ENCODE measurements at regions not wholly inside any gene's neighbourhood (a gene's known extent, or its start where the extent isn't known, plus 50 kb on each side); places are given as distances from the start of the nearest gene placed in this dataset.
"Not testable (repeated sequence)": the region's sequence is repeated elsewhere in the genome, so short reads cannot be mapped to it uniquely, and the experiment has no call there.

DNA sequence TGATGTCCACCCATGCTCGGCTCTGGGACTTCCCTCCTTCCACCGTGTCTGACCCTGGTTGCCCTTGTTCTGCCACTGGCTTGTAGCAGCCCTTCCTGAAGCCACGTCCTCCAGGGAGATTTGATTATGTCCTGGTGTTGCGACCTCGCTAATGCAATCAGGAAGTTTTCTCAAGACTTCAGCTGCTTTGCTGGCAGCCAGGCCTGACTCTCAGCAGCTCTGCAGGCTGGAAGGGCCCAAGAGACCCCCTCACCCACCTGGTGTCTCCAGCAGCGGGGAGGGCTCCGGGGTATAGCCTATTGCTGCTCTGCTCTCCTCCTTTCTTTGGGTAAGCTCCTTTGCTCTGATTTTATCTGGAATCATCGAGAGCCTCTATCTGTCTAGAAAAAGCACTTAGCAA, 2882.8 kb downstream of the RPIA start:
- not testable (repeated sequence) for DNase-seq

DNA sequence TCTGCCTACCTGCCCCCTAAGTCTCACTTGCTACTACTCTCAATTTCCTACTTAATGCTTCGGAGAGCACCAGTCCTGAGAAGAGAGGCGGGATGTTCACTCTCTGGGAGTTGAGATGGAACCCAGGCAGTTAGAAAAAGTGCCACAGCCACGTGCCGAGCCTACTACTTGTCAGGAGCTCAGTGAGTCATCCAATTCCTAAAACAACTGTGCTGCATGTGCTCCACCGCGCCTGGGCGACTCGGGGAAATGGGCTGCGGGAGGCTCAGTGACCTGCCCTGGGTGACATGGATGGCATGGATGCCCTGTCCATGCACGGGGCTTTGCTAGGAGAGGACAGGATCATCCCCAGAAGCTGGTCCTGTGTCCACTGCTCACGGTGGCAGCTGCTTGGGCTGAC, 2884.2 kb downstream of the RPIA start:
- not testable (repeated sequence) for DNase-seq

- DNase-seq = not testable (repeated sequence)
Measured at GRCh38 chr2:91577406-91577805, 2885.9 kb downstream of the RPIA start.

- DNase-seq = not testable (repeated sequence)
Measured at GRCh38 chr2:91578678-91579077, 2887.2 kb downstream of the RPIA start.

DNA sequence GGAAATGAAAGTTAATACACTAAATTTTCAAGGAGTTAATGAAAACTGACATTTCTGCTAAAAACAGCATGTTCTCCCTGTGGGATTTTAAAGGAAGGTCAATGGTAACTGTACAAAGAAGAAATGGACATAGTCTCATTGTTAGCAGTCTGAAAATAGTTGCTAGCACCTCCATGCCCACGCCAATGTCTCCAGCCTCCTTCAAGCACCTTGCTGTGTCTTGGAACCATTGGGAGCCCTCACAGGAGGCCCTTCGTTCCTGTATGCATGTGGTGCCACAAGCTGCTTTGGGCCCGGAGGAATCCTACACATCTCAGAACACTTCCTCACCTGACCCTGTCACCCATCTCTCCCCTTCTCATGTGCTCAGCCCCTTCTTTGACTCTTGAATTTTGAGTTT, 2888.1 kb downstream of the RPIA start:
- not testable (repeated sequence) for DNase-seq

DNA sequence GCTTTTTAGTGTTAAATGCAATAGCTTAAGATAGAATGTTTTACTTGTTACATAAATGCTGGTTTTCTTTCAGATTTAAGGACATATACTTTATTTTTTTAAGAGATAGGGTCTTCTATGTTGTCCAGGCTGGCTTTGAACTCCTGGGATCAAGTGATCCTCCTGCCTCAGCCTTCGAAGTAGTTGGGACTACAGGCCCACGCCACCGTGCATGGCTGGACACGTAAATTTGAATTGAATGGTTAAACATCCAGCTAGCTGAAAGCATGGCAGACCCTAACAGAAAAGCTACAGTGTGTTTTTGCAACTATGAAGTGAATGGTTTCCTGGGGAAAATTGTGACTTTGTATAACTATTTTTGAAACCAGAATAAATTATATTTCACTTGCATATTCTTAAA, 2888.6 kb downstream of the RPIA start:
- not testable (repeated sequence) for DNase-seq

DNA sequence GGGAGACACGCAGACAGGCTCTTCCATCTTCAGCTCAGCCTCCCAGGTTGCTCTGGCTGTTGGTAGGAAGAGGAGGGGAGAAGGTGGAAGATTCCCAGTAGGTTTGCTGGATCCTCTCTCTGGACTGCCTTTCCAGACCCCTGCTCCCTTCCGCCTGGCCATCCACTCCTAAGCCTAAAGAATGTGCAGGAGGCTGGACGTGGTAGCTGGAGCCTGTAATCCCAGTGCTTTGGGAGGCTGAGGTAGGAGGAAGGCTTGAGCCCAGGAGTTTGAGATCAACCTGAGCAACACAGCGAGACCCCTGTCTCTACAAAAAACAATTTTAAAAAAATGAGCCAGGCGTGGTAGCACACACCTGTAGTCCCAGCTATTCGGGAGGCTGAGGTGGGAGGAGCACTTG, 2895.6 kb downstream of the RPIA start:
- DNase-seq = not testable (repeated sequence)

- DNase-seq = not testable (repeated sequence)
Measured at GRCh38 chr2:91587908-91588535, 2896.5 kb downstream of the RPIA start.

DNA sequence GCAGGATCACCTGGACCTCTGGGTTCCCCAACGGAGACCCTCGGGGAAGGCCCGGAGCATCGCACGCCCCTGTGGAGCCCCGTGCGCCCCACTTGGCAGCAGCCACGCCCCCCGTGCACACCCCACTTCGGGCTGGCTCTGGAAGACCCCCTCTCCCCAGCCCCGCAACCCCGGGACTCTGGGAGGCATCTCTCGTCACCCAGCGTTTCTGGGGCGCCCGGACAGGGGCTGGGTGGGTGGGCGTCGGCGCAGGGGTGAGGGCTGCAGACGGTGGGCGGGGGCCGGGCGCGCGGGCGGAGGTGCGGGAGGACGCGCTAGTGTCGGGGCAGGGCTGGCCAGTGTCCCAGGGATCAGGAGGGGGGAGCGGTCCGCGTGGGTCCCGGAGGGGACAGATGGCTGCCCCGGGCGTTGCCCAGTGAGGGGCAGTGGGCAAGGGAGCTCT, 2897.3 kb downstream of the RPIA start:
- DNase-seq = not testable (repeated sequence)

DNA sequence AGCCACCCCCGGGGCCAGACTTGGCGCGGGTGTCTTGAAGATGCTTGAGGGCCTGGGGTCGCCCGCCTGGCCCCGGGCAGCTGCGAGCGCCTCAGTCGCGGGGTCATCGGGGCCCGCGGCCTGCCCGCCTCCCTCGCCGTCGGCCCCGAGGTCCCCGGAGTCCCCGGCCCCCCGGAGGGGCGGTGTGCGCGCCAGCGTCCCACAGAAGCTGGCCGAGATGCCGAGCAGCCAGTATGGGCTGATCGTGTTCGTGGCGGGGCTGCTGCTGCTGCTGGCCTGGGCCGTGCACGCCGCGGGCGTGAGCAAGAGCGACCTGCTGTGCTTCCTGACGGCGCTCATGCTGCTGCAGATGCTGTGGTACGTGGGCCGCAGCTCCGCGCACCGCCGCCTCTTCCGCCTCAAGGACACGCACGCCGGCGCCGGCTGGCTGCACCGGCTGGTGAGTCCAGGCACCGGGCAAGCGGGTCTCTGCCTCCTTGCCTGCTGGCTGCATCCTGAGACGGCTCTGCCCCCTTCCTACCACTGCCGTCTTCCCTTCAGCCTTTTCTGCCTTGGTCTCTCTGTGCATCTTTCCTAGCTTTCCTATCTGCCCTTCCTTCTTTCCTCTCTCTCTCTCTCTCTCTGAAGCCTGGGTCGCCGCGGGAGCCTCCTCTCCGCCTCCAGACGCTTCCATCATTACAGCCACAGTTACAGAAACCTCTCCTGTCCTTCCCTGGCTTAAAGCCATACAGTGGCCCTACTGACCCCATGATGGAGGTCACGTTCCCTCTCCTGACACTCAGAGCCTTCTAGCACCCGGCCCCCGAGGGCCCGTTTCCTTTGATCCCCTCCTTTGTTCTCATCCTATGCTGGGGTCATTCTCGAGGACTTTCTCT, 2898.2 kb downstream of the RPIA start:
- DNase-seq = not testable (repeated sequence)

GRCh38 chr2:91590381-91590780, 2898.9 kb downstream of the RPIA start:
- DNase-seq = not testable (repeated sequence)

- not testable (repeated sequence) for DNase-seq
Measured at GRCh38 chr2:91591066-91591465, 2899.6 kb downstream of the RPIA start.

DNA sequence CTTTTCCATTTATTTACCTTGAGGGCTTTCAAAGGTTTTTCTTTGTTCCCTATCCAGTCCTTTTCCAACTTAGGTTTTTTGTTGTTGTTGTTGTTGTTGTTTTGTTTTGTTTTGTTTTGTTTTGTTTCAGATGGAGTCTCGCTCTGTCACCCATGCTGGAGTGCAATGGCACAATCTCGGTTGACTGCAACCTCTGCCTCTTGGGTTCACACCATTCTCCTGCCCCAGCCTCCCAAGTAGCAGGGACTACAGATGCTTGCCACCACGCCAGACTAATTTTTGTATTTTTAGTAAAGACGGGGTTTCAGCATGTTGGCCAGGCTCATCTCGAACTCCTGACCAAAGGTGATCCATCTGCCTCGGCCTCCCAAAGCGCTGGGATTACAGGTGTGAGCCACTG, 2906.0 kb downstream of the RPIA start:
- DNase-seq = not testable (repeated sequence)

DNA sequence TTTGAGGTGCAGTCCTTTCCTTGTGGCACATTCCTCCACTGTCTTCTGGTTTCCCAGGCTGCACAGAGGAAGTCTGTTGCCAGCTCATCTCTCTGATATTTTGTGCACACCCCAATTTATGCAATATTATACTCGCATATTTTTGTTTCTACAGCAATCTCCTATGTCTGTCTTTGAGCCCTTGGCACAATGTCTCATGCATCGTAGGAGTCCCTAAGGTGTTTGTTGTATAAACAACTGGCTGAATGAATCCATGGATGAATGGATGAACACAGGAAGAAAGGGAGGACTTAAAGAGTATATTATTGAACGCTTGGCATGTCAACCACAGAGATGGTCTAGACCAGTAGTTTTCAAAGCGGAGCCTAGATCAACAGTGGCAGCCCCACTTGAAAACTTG, 2907.0 kb downstream of the RPIA start:
- DNase-seq = not testable (repeated sequence)

DNA sequence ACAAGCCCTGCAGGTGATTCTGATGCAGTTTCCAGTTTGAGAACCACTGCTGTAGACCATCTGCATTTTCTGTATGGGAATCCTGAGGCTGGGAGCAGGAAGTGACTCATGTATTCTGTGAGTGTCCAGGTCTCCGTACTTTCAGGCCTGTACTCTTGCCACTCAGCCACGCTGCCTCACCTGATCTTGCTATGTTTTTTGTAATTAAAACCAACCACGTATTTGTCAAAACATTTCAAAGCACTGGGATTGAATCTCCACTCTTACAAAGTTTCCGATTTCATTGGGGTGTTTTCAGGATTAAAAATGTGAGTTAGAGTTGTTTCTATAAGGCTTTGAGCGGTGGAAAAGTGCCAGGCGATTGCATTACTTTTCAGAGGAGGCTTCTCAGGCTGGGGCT, 2907.5 kb downstream of the RPIA start:
- DNase-seq = not testable (repeated sequence)

GRCh38 chr2:91602860-91603259, 2911.4 kb downstream of the RPIA start:
- not testable (repeated sequence) for DNase-seq

- not testable (repeated sequence) for DNase-seq
Measured at GRCh38 chr2:91603996-91604395, 2912.5 kb downstream of the RPIA start.

DNA sequence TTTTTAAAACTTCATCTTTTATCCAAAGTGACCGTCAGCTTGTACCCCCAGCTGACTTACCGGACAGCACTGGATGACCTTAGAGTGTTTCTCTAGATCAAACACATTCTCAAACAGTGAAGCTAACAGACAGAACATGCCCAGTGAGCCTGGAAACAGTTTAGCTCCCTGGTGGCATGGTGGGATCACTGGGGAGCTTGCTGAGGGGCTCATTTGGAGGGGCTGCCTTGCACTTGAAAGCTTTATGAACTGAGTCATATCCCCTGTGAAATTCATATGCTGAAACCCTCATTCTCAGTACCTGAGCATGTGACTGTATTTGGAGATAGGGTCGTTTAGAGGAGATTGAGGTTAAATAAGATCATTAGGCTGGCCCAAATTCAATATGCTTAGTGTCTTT, 2913.2 kb downstream of the RPIA start:
- DNase-seq = not testable (repeated sequence)

DNA sequence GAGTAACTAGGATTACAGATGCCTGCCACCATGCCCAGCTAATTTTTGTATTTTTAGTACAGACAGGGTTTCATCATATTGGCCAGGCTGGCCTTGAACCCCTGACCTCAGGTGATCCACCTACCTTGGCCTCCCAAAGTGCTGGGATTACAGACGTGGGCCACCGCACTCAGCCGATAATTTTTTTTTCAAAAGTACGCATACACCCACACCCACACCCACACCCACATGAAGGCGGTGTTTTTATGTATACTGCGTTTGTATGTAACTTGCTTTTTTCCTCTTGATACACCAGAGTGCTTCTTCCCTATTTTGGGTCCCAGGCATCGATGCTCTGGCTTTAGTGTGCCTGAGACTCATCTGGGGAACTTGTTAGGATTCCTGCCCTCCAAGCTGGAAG, 2932.3 kb downstream of the RPIA start:
- not testable (repeated sequence) for DNase-seq

DNA sequence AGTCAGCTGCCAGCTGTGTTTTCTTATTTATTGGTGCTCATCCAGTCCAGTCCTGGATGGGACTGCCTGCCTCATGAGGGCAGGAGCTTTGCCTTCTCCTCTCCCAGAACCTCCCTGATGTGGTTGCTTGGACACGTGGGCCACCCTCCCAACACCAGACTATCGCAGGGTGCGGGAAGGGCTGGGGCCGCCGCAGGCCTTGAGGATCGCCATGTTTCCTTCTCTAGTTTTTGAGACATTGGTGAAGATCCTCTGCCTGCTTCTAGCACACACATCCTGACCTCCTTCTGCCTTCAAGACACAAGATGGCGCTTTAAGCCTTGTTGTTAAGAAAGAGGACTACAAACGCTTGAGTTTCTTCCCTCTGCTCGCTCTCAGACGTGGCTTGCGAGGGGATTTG, 2937.0 kb downstream of the RPIA start:
- not testable (repeated sequence) for DNase-seq

DNA sequence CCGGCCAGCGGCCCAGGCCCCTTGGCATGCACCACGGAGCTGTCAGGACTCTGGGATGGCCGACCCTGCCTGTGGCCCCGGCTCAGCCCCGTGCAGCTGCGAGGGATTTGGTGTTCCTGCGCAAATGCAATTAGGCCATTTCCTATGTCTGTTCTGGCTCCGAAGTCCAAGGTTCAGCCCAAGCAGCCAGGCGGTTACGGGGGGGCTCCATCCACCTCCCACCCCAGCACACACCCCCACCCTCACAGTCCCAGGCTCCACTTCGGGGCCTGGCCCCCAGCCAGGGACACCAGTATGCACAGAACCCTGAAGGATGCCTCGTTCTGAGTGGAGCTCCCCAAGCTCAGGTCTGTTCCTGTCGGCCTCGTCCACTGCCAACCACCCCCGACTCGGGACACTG, 2965.7 kb downstream of the RPIA start:
- not testable (repeated sequence) for DNase-seq

GRCh38 chr2:91658336-91658735, 2966.9 kb downstream of the RPIA start:
- not testable (repeated sequence) for DNase-seq

- not testable (repeated sequence) for DNase-seq
Measured at GRCh38 chr2:91659189-91659916, 2967.9 kb downstream of the RPIA start.
